Omental fat pad (tissue), 3 donors: ENCODE measurements at regions not wholly inside any gene's neighbourhood (a gene's known extent, or its start where the extent isn't known, plus 50 kb on each side); places are given as distances from the start of the nearest gene placed in this dataset.
"Not testable (repeated sequence)": the region's sequence is repeated elsewhere in the genome, so short reads cannot be mapped to it uniquely, and the experiment has no call there.

Experiments
- ATAC-seq: fragments of 150-250 bp; one replicate; pipeline ENCODE4 v1.9.1; 2016; ENCODE audit warnings: mild to moderate bottlenecking, moderate library complexity; ENCODE audit not compliant: low FRiP score
- DNase-seq: peaks from one replicate; pipeline ENCODE4 v3.0.0-alpha.2; 2019; ENCODE audit warnings: low spot score
- TF ChIP-seq, protein P1 (sequence below), 3 donors: fragments of 450-650 bp; IDR thresholded peaks; one replicate each; pipeline ENCODE4 v1.5.1; 2016 to 2017; ENCODE audit warnings: antibody characterized with exemption in 3 of 3, mild to moderate bottlenecking in 3 of 3, moderate library complexity in 2 of 3

DNA sequence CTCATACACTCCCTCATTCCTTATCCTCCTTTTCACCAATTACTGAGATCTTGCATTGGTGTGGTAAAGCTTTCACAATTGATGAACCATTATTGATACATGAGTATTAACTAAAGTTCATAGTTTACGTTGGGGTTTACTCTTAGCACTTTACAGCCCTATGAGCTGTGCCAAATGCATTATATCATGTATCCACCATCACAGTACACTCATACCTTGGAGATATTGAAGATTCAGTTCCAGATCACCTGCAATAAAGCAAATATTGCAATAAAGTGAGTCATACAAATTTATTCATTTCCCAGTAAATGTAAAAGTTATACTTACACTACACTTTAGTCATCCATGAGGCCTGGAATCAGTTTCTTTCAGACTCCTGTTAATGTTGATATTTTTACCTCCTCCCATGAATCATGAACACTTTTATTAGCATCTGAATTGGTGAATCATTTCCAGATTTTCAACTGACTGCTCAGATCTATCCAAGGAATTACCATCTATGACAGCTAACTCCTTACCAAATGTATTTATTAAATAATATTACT, 546.6 kb upstream of the PTPRD start:
- ATAC-seq: no peak
- DNase-seq: no peak
- TF ChIP-seq, protein P1, sequence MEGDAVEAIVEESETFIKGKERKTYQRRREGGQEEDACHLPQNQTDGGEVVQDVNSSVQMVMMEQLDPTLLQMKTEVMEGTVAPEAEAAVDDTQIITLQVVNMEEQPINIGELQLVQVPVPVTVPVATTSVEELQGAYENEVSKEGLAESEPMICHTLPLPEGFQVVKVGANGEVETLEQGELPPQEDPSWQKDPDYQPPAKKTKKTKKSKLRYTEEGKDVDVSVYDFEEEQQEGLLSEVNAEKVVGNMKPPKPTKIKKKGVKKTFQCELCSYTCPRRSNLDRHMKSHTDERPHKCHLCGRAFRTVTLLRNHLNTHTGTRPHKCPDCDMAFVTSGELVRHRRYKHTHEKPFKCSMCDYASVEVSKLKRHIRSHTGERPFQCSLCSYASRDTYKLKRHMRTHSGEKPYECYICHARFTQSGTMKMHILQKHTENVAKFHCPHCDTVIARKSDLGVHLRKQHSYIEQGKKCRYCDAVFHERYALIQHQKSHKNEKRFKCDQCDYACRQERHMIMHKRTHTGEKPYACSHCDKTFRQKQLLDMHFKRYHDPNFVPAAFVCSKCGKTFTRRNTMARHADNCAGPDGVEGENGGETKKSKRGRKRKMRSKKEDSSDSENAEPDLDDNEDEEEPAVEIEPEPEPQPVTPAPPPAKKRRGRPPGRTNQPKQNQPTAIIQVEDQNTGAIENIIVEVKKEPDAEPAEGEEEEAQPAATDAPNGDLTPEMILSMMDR (IDR thresholded peaks at IDR 0.05): no peak

- DNase-seq: no peak
- TF ChIP-seq, protein P1 (IDR thresholded peaks at IDR 0.05): no peak
- no peak for ATAC-seq
Measured at GRCh38 chr9:11163843-11164242, 551.0 kb upstream of the PTPRD start.

- TF ChIP-seq, protein P1 (IDR thresholded peaks at IDR 0.05): no peak
- DNase-seq (no peak), ATAC-seq (no peak)
Measured at GRCh38 chr9:11182001-11182400, 569.2 kb upstream of the PTPRD start.

DNA sequence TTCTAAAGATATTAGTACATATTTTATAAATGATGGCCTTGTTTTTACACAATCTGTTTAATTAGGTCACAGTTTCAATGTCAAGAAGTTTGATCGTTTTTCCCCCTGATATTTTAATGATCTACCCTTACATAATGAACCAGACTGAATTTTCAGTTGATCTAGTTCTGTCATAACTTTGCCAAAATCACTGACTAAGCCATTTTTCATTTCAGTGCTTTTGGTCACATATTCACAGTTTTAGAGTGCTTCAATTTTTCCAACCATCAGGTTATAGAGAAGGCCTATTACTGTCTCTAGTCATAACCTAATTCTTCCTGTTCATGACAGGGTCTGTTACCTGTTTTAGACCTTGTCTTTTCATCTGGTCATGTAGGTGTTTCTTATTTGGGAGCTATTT, 577.9 kb upstream of the PTPRD start:
- DNase-seq (no peak), ATAC-seq (no peak)
- TF ChIP-seq, protein P1 (IDR thresholded peaks at IDR 0.05): no peak

GRCh38 chr9:11192993-11193392, 580.2 kb upstream of the PTPRD start:
- TF ChIP-seq, protein P1 (IDR thresholded peaks at IDR 0.05): no peak
- DNase-seq: no peak

GRCh38 chr9:11194246-11194645, 581.4 kb upstream of the PTPRD start:
- DNase-seq (no peak), ATAC-seq (no peak)
- TF ChIP-seq, protein P1 (IDR thresholded peaks at IDR 0.05): no peak

More at GRCh38 chr9:11192993-11193392, 580.2 kb upstream of the PTPRD start:
- ATAC-seq: no peak

- not testable (repeated sequence) for ATAC-seq, DNase-seq
Measured at GRCh38 chr9:11196840-11197365, 584.1 kb upstream of the PTPRD start.
